Activated CD4-positive, alpha-beta memory T cell treated with anti-CD3 and anti-CD28 coated beads for 36 hours (primary cell): ENCODE measurements at regions not wholly inside any gene's neighbourhood (a gene's known extent, or its start where the extent isn't known, plus 50 kb on each side); places are given as distances from the start of the nearest gene placed in this dataset.

ENCODE experiments used
- CTCF ChIA-PET: fragments of 350-600 bp; sonication (Branson Sonifier 250); formaldehyde crosslinking; loops from one replicate; lab custom pipeline; 2021; ENCODE audit warnings: antibody characterized with exemption, inconsistent platforms; lab: Charles Lee
- POLR2A ChIA-PET: fragments of 350-600 bp; sonication (Branson Sonifier 250); formaldehyde crosslinking; loops from one replicate; lab custom pipeline; 2021; ENCODE audit warnings: antibody characterized with exemption; lab: Charles Lee
- DNase-seq: peaks from one replicate; pipeline ENCODE4 v3.0.0-alpha.2; 2020
- H3K27ac Mint-ChIP-seq: one replicate; pipeline ENCODE4 v1.8.0; 2021; ENCODE audit warnings: mixed read lengths
- H3K27me3 Mint-ChIP-seq: one replicate; pipeline ENCODE4 v1.8.0; 2021; ENCODE audit warnings: mixed read lengths
- H3K36me3 Mint-ChIP-seq: one replicate; pipeline ENCODE4 v1.8.0; 2021; ENCODE audit warnings: mixed read lengths
- H3K4me1 Mint-ChIP-seq: one replicate; pipeline ENCODE4 v1.8.0; 2021; ENCODE audit warnings: low read depth, mixed read lengths
- H3K4me3 Mint-ChIP-seq: one replicate; pipeline ENCODE4 v1.8.0; 2021; ENCODE audit warnings: mild to moderate bottlenecking, mixed read lengths
- H3K9me3 Mint-ChIP-seq: one replicate; pipeline ENCODE4 v1.8.0; 2021; ENCODE audit warnings: mixed read lengths
- intact Hi-C: fragments of 100-400 bp; cut with micrococcal nuclease; formaldehyde crosslinking; loops from one replicate; pipeline ENCODE4 v1.15.1; 2023

GRCh38 chr1:203419558-203419957 is 56.0 kb upstream of the PRELP start:
- Mint-ChIP-seq H3K27ac (no peak overlapping the region), H3K9me3 (no peaks in the 10 kb centered on the region), H3K36me3 (no peaks in the 10 kb centered on the region), H3K27me3 (peaks cover 5% of the 10 kb centered on the region), H3K4me1 (no peaks in the 10 kb centered on the region), H3K4me3 (no peak overlapping the region)
- intact Hi-C loops = no loop called here
- ChIA-PET CTCF (interaction anchor here (0.7 kb wide), 1 partner anchor 56 kb away, joined by 3 read pairs; no protein-coding TSS in a partner anchor), POLR2A (no interaction called here)
- no peak for DNase-seq

GRCh38 chr1:203420263-203420662 is 55.3 kb upstream of the PRELP start:
- Mint-ChIP-seq H3K27me3 (peaks cover 7% of the 10 kb centered on the region), H3K4me3 (no peak overlapping the region), H3K36me3 (no peaks in the 10 kb centered on the region), H3K4me1 (no peaks in the 10 kb centered on the region), H3K9me3 (no peaks in the 10 kb centered on the region), H3K27ac (no peak overlapping the region)
- CTCF ChIA-PET = interaction anchor here (0.7 kb wide), 1 partner anchor 57 kb away, joined by 3 read pairs; no protein-coding TSS in a partner anchor
- intact Hi-C loops = no loop called here
- POLR2A ChIA-PET = no interaction called here
- no peak for DNase-seq

GRCh38 chr1:203421246-203421645 is 54.4 kb upstream of the PRELP start:
- intact Hi-C loops = no loop called here
- no peak for DNase-seq
- no peaks in the 10 kb centered on the region for H3K4me1 Mint-ChIP-seq
- peaks cover 7% of the 10 kb centered on the region for H3K27me3 Mint-ChIP-seq
- ChIA-PET CTCF (no interaction called here), POLR2A (no interaction called here)
- no peaks in the 10 kb centered on the region for H3K36me3 Mint-ChIP-seq
- no peaks in the 10 kb centered on the region for H3K9me3 Mint-ChIP-seq
- H3K27ac Mint-ChIP-seq = no peak overlapping the region
- H3K4me3 Mint-ChIP-seq = no peak overlapping the region

- CTCF ChIA-PET = no interaction called here
- intact Hi-C loops = no loop called here
- POLR2A ChIA-PET = no interaction called here
Measured at GRCh38 chr1:203422116-203422515, 53.5 kb upstream of the PRELP start.

GRCh38 chr1:203422656-203423055 is 53.0 kb upstream of the PRELP start:
- no peak overlapping the region for H3K27ac Mint-ChIP-seq
- H3K4me1 Mint-ChIP-seq = no peaks in the 10 kb centered on the region
- no peaks in the 10 kb centered on the region for H3K9me3 Mint-ChIP-seq
- peaks cover 16% of the 10 kb centered on the region for H3K27me3 Mint-ChIP-seq
- ChIA-PET CTCF (no interaction called here), POLR2A (no interaction called here)
- DNase-seq = no peak
- H3K36me3 Mint-ChIP-seq = no peaks in the 10 kb centered on the region
- H3K4me3 Mint-ChIP-seq = no peak overlapping the region
- intact Hi-C loops = no loop called here

More at GRCh38 chr1:203422116-203422515, 53.5 kb upstream of the PRELP start:
- H3K27me3 Mint-ChIP-seq = peaks cover 14% of the 10 kb centered on the region
- no peaks in the 10 kb centered on the region for H3K36me3 Mint-ChIP-seq
- no peaks in the 10 kb centered on the region for H3K9me3 Mint-ChIP-seq
- H3K4me3 Mint-ChIP-seq = no peak overlapping the region
- H3K4me1 Mint-ChIP-seq = no peaks in the 10 kb centered on the region
- no peak for DNase-seq
- H3K27ac Mint-ChIP-seq = no peak overlapping the region

GRCh38 chr1:203424285-203424684 is 51.3 kb upstream of the PRELP start:
- H3K4me1 Mint-ChIP-seq = no peaks in the 10 kb centered on the region
- ChIA-PET CTCF (no interaction called here), POLR2A (no interaction called here)
- H3K4me3 Mint-ChIP-seq = no peak overlapping the region
- no peaks in the 10 kb centered on the region for H3K9me3 Mint-ChIP-seq
- no peak for DNase-seq
- H3K27ac Mint-ChIP-seq = no peak overlapping the region
- intact Hi-C loops = no loop called here
- H3K36me3 Mint-ChIP-seq = no peaks in the 10 kb centered on the region
- peaks cover 21% of the 10 kb centered on the region for H3K27me3 Mint-ChIP-seq

- no peak overlapping the region for H3K4me3 Mint-ChIP-seq
Measured at GRCh38 chr1:203424861-203425662, 50.5 kb upstream of the PRELP start.

GRCh38 chr1:203425663-203425975 is 50.0 kb upstream of the PRELP start:
- ChIA-PET POLR2A (no interaction called here), CTCF (interaction anchor here (1.5 kb wide), 1 partner anchor 83 kb away, joined by 5 read pairs; no protein-coding TSS in a partner anchor)
- no peaks in the 10 kb centered on the region for H3K9me3 Mint-ChIP-seq
- no peaks in the 10 kb centered on the region for H3K4me1 Mint-ChIP-seq
- intact Hi-C loops = no loop called here
- no peak overlapping the region for H3K27ac Mint-ChIP-seq
- no peak overlapping the region for H3K4me3 Mint-ChIP-seq
- H3K36me3 Mint-ChIP-seq = no peaks in the 10 kb centered on the region
- peaks cover 24% of the 10 kb centered on the region for H3K27me3 Mint-ChIP-seq
- DNase-seq = no peak

More at GRCh38 chr1:203424861-203425662, 50.5 kb upstream of the PRELP start:
- intact Hi-C loops = no loop called here
- H3K27me3 Mint-ChIP-seq = peaks cover 22% of the 10 kb centered on the region
- no peaks in the 10 kb centered on the region for H3K4me1 Mint-ChIP-seq
- no peaks in the 10 kb centered on the region for H3K9me3 Mint-ChIP-seq
- POLR2A ChIA-PET = no interaction called here
- CTCF ChIA-PET = interaction anchor here (1.5 kb wide), 1 partner anchor 83 kb away, joined by 5 read pairs; no protein-coding TSS in a partner anchor
- DNase-seq = no peak
- H3K27ac Mint-ChIP-seq = no peak overlapping the region
- H3K36me3 Mint-ChIP-seq = no peaks in the 10 kb centered on the region
